ENCODE measurements at regions not wholly inside any gene's neighbourhood (a gene's known extent, or its start where the extent isn't known, plus 50 kb on each side); places are given as distances from the start of the nearest gene placed in this dataset.

DNA sequence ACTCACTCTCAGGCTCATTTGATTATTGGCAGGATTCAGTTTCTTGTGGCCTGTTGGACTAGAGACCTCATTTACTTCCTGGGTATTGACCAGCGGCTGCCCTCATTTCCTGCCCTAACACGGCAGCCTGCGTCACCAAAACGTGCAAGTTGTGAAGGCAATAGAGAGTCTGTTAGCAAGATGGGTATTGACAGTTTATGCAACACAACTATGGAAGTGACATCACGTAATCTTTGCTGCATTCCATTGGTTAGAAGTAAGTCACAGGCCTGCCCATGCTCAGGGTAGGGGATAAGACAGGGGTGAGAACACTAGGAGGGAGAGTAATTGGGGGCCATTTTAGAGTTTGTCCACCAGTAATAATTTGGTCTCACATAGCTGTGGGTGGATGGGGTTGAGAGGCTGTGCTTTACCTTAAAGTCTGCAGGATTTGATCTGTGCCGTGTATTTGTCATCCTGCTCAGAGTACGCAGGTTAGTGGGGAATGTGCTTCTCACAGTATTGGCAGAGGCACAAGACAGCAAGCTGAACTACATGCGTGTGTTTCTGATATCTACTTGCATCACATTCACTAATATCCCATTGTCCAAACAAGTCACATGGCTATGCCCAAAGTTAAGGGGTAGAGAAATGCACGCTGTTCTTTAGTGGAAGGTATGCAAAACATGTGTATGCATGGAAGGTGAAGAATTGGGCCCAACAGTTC lies 83.3 kb downstream of the EDEM1 start:
- DNase-seq: no peak

DNA sequence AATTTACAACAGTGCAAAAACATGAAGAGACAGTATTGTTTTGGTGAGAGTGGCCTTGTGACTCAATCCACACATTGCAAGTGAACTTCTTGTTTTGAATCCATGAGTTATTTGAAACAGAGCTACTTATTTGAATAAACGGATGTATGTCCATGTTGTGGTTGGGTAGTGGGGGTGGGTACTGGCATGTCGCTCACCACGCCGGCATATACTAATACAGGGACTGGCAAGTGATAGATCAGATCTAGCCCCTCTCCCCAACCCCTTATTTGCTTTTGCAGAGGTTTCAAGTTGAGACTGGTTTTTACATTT lies 83.8 kb downstream of the EDEM1 start:
- no peak for DNase-seq

DNA sequence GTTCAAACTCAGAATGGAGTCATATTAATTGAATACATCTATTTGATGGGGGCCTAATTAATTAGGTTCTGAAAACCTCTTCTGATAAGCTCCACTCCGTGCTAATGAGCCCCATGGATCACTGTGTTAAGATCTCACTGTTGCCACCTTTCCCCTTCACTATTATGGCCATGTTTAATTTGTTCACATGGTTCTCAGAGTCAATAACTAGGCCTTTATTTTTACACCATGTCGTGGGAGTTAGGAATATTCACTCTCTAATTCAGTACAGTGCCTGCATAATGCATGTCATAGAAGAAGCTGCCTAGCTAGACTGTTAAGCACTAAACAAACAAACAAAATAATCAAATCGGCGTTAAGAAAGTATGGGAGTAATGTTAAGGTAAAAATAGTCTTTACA lies 84.9 kb downstream of the EDEM1 start:
- no peak for DNase-seq

DNA sequence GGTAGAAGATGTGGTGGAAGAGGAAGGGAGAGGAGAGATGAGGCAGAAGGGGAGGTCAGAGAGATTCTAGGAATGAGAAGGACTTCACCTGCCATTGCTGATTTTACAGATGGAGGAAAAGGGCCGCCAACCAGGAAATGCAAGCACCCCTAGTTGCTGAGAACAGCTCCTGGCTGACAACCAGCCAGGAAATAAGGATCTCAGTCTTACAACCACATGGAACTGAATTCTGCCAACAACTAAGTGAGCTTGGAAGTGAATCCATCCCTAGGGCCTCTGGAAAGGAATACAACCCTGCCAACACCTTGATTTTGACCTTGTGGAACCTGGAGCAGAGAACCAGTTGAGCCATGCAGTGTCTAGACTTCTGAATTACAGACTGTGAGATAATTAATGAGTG lies 86.6 kb downstream of the EDEM1 start:
- no peak for DNase-seq

DNA sequence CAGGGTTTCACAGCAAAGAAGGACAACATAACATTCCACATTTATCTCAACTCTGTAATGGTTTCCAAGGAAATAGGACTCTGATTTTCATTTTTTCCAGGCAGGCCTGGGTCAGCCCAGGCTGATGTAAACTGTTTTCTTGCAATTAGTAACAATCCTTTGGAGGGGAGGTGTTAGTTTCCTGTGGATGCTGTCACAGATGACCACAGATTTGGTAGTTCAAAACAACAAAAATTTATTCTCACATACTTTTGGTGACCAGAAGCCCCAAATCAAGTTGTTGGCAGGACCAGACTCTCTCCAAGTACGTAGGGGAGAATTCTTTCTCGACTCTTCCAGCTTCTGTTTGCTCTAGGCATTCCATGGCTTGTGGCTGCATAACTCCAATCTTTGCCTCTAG lies 88.0 kb downstream of the EDEM1 start:
- DNase-seq: no peak

DNA sequence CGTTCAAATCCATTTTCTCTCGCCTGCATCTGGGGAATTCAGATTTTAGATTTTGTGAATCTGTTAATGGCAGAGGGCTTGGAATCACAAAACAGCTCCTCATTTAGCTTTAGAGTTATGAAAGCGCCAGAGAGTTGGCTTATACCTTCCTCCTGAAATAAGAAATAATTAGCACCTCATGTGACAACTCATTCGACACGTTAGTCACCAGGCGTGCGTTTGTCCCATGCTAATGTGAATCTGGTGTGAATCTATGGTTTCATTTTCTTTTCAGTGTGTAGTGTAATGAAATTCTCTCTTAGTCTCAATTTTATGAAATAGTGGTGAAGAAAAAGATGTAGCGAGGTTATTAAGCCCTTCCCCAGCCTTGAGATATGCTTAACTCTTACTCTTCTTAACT lies 89.4 kb downstream of the EDEM1 start:
- DNase-seq: no peak

DNA sequence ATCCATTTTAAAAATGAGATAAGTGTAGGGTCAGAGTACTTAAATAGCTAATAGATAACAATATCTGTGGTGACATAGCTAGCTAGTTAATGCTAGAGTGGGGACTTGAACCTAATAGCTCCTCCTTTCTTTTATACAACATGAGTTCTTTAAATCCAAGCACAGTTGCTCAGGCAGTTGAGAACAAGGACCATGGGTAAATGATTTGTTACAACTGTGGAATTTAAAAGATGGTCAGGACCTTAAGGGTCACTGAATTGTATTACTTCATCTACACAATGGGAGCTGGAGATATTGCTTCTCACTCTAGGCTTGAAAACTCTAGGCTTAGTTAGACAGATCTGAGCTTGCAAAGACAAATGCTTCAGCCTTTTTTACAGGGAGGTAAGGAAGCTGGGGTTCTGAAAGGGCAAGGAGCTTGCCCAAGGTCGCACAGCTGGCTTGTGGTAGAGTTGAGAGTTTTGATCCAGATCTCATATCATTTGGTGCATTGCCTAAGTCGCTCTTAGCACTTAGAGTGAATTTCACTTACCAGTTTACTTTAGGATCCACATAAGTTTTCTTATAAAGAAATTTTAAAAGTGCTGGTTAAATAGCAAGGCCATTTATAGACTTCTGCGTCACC lies 90.2 kb downstream of the EDEM1 start:
- DNase-seq: no peak

DNA sequence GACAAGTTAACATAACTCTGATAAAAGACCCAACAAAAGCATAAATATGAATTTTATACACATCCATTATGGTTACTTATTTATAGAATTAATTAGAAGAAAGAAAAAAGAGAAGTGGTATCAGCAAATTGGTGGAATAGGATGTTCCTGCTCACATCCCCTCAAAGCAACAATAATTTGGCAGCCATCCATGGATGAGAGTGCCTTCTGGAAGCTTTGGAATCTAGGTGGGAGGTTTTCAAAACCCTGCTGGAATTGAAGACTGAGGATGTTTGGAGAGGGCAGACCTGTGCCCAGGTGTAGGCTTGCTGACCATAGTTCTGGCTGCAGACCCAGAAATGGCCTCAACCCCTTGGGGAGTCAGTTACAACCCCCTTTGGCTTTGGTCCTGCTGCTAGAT lies 91.2 kb downstream of the EDEM1 start:
- no peak for DNase-seq

DNA sequence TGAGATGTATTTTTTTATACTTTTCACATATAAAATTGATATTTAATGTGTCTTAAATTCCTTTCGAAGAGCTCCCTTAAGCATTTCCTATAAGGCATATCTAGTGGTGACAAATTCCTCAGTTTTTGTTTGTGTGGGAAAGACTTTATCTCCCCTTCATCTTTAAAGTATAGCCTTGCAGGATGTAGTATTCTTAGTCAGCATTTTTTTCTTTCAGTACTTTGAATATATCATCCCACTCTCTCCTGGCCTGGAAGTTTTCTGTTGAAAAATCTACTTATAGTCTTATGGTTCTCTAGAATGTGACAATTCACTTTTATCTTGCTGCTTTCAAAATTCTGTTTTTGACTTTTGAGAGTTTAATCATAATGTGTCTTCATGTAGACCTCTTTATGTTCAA lies 95.2 kb downstream of the EDEM1 start:
- DNase-seq: no peak

DNA sequence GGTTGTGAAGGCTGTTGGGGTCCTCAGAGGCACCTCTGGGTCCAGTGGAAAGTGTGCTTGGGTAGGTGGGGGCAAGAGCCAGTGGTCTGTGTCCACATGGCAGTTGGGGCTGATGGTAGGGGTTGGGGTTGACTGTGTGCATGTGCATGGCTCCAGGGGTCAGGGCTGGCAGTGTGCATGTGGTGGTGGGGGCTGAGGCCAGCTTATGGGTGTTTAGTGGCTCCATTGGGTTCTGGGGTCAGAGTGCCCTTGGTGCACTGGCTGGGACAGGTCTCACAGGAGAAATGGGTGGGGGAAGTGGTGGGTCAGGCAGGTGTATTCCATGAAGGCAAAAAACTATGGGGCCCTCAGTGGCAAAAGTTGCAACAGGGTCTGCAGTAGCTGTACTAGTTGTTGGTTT lies 97.9 kb downstream of the EDEM1 start:
- no peak for DNase-seq

DNA sequence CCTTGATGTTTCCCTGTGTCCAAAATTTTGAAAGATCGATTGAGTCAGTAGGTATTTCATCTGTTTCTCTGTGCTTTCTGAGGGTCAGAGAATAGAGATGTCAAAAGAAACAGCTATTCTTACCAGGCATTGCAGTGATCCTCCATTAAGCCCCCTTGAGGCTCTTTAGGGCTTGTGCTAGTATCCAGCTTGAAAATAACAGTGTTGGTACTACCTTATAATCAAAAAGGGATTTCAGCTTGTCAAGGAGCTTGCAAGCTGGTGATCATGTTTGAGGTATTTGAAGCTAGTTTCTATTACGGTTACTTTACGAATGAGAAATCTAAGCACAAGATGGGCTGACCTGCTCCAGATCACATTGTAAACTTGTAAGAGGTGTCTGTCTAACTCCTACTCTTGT lies 103.4 kb downstream of the EDEM1 start:
- DNase-seq: no peak

DNA sequence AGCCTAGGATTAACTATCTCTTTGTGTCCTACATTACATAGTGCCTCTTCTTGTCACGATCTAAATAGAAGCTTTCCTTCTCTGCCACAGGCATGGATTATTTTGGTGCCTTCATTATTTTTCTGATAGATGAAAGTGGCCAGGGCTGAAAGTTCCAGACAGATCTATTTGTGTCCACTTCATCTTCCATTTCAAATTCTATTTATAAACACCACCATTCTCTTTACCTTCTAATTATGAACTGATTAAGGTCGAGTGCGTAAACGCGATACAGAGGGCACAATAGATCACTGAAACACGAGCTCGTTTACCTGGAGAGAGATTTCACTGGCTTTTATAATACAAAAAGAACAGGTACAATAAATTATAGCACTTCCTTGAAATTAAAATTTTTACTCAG lies 105.0 kb downstream of the EDEM1 start:
- no peak for DNase-seq

DNA sequence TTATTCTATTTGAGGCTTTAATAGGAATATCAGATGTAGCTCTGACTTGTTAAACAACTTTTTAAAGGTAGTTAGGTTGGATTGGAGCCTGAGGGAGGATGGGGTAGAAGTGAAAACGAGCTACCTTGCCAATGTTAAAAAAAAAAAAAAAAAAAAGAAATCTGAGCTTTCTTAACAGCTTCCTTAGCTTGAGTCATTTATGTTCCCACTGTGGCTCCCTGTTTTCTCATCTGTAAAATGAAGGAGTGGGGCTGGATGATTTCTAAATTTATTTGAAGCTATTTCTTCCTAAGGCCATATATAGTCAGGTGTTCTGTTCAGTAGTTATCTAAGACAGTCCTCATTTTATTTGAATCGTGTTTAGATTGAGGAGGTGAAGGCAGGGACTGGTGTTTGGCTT lies 105.7 kb downstream of the EDEM1 start:
- no peak for DNase-seq

DNA sequence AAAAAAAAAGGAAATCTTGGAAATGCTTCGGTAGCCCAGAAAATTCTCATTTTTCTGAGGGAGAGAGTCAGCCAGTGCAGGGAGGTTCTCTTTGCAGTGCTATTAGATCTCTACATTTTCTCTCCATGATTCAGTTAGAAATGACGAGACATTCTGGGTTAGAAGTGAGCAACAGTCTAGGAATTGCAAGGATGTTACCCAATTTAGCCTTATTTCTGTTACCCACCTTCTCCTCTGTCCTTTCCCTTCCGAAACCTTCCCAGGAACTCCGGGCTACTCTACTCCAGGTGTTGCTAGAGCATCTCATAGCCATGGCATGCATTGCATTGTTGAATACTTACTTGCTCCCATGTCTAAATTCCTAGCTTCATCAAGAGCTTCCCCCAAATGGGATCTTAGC lies 106.8 kb downstream of the EDEM1 start:
- DNase-seq: peak; percentile 67

DNA sequence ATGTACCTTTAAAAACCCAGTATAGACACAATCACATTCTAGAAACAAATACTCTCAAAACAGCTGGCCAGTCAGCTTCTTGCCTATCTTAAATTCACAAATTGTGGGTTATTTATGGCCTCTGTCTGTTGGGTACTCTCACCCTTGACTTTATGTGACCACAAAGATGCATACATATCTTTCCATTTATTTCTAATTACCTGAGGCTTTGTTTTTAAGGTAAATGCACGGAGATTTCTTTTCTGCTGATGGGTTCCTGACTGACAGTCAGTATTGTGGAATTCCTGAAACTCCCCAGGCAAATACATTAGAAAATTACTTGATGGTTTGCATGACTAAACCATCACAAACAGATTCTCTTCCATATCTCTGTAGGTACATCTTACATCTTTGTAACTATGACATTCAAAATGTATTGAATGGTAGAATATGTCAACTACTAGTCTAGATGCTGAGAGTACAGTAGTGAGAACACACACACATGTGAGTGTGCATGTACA lies 107.7 kb downstream of the EDEM1 start:
- DNase-seq: no peak

DNA sequence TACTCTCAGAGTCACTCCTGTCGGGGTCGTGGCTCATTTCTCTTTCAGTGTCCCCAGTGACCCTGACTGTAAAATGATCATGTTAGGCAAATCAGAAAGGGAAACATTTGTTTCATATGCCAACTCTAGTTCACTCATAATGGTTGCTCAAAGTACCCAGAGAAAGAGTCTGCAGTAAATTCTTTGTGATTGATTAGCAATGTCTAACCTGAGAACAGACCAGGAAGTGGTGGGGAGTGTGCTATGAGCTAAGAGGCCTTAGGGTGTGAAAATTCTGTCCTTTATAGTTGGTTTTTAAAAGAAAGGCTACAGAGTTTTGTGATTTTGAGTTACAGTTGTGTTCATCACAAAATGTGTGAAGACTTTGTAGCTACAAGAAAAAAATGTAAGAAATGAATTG lies 108.9 kb downstream of the EDEM1 start:
- DNase-seq: no peak

DNA sequence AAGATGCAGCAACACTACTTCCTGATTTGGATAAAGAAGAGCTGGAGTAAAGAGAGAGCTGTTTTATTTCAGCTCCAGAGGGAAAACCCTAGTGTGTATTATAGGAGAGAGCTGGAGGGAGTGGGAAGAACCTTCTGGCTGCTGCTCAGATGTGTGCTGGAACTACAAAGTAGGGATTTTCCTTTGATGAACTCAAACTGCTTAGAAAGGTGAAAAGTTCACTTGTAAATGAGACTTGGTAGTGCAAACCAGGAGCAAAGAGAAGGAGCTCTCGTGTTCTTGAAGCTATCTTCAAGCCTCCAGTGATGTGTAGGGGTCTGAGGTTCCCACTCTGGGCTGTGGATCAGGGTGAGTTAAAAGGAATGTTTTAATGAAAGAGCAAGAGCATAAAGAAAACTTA lies 110.4 kb downstream of the EDEM1 start:
- no peak for DNase-seq

DNA sequence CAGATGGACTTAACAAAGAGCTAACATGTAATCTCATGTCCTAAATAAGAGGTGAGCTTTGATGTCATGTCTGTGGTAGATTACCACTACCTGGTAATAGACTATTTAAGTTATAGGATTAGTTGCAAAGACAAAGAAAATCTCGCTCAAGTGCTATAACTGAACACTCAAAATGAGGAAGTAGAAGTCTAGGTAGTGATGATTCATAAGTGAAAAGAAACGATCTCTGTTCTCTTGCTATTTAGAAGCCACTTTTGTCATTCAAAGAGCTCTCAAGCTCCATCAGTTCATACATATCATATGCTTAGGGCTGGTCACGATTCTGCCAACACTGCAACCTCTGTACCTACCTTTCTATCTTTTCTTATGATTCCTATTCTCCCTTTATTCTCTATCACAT lies 110.9 kb downstream of the EDEM1 start:
- no peak for DNase-seq

DNA sequence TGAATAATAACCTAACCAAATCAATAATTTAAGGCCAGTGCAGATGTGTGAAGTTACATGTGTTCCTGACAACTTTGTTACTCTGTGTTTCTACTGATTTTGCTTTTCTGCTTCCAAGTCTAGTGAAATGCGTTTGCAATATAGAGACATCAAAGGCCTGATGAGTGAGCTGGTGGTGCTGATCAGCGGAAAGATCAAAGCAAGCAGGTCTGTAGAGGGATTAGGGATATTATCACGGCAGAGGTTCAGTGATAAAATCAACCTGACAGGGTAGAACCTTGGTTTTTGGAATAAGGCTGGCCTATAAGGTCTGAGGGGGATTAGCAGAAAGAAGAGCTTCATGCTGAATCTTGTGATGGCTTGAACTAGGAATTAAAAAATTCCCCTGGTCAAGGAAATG lies 111.7 kb downstream of the EDEM1 start:
- no peak for DNase-seq

DNA sequence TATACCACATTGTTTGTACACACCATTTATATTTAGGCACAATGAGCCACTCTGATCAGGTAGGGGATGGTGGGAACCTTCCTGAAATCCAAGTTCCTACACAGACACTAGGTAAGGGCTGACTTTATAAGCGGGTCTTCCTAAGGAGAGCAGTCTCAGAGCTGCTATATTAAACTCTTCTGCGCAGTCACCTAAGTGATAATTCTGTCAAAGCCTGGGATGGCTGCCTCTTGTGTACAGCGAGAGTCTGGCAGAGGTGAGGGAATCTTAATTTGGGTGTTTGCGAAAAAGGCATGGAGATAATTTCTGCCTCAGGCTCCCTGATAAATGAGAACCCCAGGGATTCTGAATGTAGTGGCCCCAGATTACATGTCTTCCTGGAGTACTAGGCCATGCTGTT lies 113.1 kb downstream of the EDEM1 start:
- DNase-seq: no peak

DNA sequence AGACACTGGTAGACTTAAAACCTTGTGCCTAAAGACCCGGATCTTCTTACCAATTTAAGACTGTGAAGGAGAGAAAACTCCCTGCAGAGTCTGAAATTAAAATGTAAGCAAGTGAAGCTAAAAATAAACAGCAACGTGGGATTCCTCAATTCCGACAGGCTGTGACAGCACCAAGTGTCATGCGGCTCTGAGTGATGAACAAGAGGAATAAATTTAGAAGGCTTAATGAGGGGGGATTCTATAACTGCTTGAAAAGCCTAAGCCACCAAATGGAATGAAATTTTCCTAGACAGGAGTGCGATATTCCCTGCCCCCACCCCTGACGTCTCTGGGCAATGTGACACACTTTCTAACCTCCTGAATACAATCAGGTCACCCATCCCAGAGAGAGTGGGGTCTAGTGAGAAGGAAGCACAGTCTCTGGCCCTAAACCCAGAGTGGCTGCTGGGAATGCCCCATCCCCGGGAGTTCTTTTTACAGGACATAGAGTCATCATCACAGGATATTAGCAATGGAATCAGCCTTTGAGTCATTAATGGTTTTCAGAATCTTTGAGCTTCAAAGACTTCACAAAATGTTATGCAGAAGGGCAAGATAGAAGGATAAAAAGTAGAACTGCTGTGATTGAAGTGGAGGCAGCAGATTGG lies 114.3 kb downstream of the EDEM1 start:
- DNase-seq: no peak

DNA sequence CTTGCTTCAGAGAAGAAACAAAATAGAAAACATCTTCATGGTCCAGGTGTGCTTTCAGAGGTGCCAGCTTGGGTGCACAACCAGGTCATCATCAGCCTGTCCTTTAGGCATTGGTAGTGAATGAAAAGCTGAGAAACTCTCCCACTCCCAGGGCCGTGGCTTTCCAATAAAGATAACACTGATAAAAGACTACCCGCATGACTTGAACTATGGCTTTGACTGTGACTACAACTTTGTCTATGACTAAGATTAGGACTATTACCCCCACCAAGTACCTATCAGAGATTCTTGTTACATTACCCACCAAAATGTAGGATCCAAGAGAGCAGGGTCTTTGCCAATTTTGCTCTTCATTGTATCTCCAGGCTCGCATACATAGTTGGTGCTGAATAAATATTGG lies 115.2 kb downstream of the EDEM1 start:
- DNase-seq: no peak

DNA sequence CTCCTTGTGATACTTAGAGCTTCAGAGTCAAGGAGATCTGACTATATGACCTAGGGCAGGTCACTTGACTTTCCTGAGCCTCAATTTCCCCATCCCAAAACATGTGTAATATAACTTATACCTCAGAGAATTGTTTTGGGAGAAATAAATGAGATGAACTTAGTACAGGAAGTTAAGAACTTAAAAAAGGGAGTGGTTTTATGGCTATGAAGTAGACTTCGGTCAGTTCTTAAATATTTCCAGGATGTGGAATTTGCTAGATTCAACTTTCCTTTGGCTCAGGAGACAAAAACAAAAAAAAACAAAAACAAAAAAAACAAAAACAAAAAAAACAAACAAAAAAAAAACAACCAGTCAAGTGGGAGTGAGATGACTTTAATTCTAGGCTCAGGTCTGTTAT lies 116.7 kb downstream of the EDEM1 start:
- no peak for DNase-seq

DNA sequence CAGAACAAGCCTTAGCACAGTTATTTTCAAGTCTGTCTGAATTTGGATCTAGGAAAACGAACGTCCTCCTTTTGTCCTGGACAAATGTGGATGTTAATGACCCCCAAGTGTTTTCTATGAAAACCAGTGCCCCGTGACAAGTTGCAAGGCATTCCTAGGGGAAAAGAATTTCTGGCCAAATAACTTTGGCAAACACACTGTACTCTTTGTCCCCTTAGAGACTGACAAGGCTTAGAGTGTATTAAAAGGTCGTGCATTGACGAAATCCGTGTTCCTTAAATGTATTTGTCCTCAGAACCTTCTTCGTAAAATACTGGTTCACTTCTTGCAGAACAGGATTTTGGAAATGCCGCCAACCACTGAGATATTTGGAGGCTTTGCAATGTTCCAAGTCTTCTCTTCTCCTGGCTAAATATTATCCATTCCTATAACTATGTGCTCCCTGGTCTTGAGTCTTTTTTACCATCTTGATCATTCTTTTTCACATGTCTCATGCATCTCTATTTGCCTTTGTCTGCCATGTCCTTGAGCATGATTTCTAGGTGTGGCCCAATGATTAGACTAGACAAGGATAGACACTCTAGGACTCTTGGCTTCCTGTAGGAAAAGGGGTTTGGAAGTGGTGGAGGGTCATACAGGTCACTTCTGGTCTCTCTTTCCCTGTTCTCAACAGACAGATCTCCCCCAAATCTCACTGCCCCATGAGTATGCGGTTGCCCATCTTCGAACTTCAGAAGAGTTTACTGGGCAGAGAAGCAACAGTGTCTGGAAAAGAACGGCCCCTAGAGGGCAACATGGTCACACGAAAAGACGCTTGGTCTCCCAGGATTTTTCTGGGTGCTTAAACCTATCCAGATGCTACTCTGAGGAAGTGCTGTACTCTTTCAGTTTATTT lies 117.5 kb downstream of the EDEM1 start:
- DNase-seq: peak; percentile 77
